Activated CD8-positive, alpha-beta memory T cell treated with anti-CD3 and anti-CD28 coated beads for 36 hours (primary cell): ENCODE measurements at regions not wholly inside any gene's neighbourhood (a gene's known extent, or its start where the extent isn't known, plus 50 kb on each side); places are given as distances from the start of the nearest gene placed in this dataset.

ENCODE experiments used
- CTCF ChIA-PET: fragments of 350-600 bp; sonication (Branson Sonifier 250); formaldehyde crosslinking; loops from one replicate; lab custom pipeline; 2021; ENCODE audit warnings: antibody characterized with exemption; lab: Charles Lee
- POLR2A ChIA-PET: fragments of 350-600 bp; sonication (Branson Sonifier 250); formaldehyde crosslinking; loops from one replicate; lab custom pipeline; 2021; ENCODE audit warnings: antibody characterized with exemption; lab: Charles Lee

GRCh38 chr11:45597097-45597496, 68.3 kb downstream of the CHST1 start:
- ChIA-PET CTCF (interaction anchor here (1.3 kb wide), 1 partner anchor 10 kb away, joined by 3 read pairs; no protein-coding TSS in a partner anchor), POLR2A (no interaction called here)

- ChIA-PET CTCF (interaction anchor here (1.3 kb wide), 1 partner anchor 11 kb away, joined by 3 read pairs; no protein-coding TSS in a partner anchor), POLR2A (no interaction called here)
These were observed 68.9 kb downstream of the CHST1 start for GRCh38 chr11:45596571-45596970.

- ChIA-PET CTCF (no interaction called here), POLR2A (no interaction called here)
These were observed 71.4 kb downstream of the CHST1 start for GRCh38 chr11:45593992-45594391.

DNA sequence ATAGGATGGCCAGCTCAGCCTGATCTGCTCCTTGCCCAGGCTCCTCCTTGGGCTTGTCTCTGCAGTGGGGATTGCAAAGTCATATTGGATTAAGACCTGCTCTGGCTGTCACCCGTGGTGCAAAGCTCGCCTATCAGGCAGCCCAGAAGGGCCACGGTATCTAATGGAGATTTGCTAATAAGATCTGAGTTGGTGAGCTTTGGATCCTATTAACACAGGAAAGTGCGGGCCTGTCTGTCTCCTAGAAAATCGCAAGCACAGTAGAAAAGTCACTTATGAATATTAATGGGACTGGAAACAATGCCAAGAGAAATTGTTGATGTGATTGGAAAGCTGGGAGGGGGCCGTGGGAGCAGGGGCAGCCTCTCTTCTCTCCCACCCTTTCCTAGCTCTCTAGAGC, 72.8 kb downstream of the CHST1 start:
- CTCF ChIA-PET: no interaction called here
- POLR2A ChIA-PET: no interaction called here

DNA sequence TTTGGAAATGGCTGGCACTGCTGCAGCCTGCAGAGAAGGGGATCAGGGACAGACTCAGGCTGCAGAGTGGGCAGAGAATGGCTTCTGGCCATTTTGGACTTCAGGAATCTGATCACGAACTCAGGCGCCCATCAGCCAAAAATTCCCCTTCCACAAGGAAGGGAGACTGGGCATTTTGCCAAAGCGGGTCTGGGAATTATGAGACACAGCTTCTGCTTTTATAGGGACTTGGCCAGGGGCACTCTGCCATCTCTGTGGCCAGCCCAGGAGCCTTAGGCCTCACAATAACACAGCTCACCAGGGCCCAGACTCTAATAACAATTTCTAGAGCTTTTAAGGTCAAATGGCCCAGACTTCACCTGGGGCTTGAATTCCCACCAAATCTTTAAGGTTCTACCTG, 74.7 kb downstream of the CHST1 start:
- ChIA-PET CTCF (interaction anchor here (1.4 kb wide), 1 partner anchor 40 kb away, joined by 3 read pairs; no protein-coding TSS in a partner anchor), POLR2A (no interaction called here)

DNA sequence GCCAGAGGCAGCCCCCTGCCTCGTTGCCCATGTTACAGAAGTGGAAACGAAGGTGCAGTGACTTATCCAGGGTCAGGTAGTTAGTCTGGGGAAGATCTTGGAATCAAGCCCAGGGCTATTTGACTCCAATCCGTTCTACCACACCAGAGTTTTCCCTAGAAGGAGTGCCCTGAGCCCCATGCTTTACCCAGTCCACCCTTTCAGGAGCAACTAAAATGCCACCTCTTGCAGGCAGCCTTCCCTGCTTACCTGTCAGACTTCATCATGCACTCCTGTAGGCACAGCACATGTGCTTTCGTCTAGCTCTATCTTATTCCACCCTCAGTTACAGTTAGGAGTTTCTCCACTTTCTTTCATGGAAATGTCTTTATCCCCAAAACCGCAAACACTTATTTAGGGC, 80.2 kb downstream of the CHST1 start:
- ChIA-PET POLR2A (no interaction called here), CTCF (no interaction called here)

GRCh38 chr11:45583981-45584566, 81.3 kb downstream of the CHST1 start:
- CTCF ChIA-PET: no interaction called here
- POLR2A ChIA-PET: no interaction called here

DNA sequence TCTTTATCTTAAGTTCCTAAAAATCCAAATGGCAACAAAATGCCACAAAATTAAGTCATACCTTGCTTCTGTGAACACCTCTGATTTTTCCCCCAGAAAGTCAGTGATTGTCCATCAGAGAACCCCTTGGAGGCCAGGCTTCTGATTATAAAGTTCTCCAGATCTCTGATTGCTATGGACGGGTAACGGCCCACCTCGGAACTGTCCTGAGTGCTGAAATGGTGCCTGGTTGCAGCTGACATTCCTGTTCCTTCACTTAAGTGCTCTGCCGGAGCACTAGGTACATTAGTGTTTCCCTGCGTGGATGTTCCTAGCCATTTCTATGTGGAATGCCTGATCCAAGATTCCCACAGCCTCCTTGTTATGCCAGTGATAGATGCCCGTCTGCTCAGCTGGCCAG, 85.0 kb downstream of the CHST1 start:
- CTCF ChIA-PET: no interaction called here
- POLR2A ChIA-PET: no interaction called here

- POLR2A ChIA-PET: no interaction called here
- CTCF ChIA-PET: no interaction called here
These were observed 87.1 kb downstream of the CHST1 start for GRCh38 chr11:45578316-45578715.

- POLR2A ChIA-PET: no interaction called here
These were observed 87.7 kb downstream of the CHST1 start for GRCh38 chr11:45577752-45578151.

DNA sequence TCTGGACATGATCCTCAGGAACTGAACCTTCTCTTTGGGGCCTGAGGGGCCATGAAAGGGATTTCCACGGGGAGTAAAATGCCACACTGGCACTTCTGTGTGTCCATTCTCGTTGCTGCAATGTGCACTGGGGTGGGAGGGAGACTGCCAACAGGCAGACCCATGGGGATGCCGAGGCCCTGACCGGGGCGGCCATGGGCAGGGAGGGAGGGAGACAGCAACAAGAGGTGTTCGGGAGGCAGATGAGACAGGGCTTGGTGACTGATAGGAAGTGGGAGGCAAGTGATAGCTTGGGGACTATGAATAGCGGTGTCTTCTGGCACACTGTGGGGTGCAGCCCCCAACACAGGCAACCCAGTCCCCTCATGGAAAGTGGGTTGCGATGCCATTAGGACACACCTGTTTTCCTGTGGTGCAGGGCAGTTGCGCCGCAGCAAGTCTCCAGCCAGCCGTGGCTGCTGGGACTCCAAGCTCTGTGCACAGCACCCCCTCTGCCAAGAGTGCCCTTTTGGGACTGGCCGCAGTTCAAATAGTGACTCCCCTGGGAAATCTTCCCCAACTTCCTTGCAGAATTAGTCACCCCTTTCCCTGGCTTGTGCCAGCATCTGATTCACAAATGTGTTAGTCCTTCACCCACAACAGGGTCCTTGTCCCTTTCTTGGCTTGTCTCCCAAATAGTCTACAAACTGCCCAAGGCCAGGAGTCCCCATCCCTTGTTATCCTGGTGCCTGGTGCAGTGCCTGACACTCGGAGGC, 88.8 kb downstream of the CHST1 start:
- POLR2A ChIA-PET: no interaction called here
- CTCF ChIA-PET: no interaction called here

More at GRCh38 chr11:45577752-45578151, 87.7 kb downstream of the CHST1 start:
- CTCF ChIA-PET: no interaction called here

DNA sequence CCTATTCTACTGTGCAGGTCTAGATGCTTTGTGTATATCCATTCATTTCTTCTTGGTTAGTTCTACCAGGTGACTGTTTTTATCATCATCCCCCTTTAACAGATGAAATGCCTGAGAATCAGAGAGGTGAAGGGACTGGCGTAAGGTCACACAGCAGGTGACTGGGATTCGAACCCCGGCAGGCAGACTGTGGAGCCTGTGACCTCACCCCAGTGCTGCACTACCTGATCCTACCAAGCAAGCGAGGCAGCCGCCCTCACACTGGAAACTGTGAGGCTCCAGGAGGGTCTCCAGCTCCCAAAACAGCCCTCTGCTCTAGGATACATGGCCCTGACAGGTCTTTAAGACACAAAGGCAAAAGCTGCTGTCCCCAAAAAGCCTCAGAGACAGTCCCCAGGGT, 91.7 kb downstream of the CHST1 start:
- POLR2A ChIA-PET: no interaction called here
- CTCF ChIA-PET: no interaction called here

DNA sequence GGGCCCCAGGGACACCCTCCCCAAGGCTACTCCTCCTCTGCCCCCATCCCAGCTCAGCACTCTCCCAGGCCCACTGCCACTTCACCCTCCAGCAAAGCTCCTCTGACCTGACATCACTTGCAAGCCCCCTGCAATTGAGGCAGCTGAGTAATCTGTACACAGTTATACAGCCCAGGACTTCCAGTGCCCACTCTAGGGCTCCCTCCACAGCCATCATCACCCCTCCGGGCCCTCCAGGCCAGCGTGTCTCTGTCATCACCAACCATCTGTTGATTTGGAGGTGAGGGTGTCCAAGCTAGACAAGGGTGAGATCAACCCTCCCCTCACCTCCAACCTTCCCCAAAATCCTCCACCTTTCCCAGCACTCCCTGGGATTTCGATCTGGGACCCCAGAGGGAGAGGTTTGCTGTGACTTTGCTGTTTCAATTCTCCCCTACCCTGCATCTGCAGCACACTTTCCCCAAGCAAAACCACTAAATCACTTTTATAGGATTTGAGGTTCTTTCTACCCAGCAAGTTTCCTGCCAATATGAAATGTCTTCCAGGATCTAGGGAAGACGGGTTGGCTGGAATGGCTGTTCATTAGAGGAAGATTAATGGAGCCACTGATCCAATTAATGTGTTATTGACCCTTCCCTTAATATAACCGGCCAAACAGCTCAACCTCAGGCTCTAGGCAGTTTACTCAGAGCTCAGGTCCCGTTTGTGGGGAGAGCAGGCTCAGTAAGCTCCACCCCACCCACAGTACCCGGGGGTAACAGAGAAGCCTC, 92.9 kb downstream of the CHST1 start:
- CTCF ChIA-PET: no interaction called here

GRCh38 chr11:45569776-45570175, 95.6 kb downstream of the CHST1 start:
- POLR2A ChIA-PET: no interaction called here
- CTCF ChIA-PET: no interaction called here

More for the DNA sequence above, 92.9 kb downstream of the CHST1 start:
- POLR2A ChIA-PET: no interaction called here

GRCh38 chr11:45568049-45568448, 97.4 kb downstream of the CHST1 start:
- POLR2A ChIA-PET: no interaction called here
- CTCF ChIA-PET: no interaction called here

DNA sequence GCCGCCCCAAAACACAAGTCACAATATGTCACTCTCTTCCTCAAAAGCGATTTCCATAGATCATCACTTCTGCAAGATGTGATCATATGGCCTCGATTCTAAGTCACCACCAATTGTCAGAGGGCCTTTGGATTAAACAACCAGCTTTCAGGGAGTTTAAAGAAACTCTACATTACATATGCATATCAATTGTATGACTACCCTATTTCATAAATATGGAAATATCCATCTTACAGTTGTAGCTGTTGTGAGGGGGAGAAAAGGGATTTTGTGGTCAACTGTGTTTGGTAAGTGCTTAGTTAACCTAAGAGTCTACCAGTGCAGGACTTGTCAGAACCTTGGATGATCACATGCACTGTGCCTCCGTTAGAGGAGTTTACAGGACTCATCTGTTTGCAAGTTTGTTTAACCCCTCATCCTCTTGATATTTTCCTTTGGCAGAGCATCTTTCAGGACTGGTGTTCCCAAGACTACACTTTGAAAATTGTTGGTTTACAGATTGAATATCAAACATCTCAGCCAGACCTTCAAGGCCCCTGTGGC, 99.9 kb downstream of the CHST1 start:
- ChIA-PET POLR2A (no interaction called here), CTCF (interaction anchor here (1.8 kb wide), 1 partner anchor 206 kb away, joined by 5 read pairs; no protein-coding TSS in a partner anchor)

DNA sequence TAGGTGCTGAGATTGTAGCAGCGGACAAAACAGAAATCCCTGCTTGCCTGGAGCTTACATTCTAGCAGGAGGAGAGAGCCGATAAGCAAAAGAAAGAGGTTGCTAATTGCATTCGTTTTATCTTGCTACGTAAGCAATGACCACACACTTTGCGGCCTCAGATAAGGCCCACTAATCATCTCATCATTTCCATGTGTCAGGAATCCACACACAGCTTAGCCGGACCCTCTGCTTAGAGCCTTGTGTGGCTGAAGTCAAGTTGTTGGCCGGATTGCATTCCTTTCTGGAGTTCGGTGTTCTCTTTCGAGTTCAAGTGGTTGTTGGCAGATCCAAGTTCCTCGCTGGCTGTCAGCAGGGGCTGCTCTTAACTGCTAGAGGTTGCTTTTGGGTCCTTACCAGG, 101.6 kb downstream of the CHST1 start:
- ChIA-PET POLR2A (no interaction called here), CTCF (interaction anchor here (1.8 kb wide), 1 partner anchor 208 kb away, joined by 5 read pairs; no protein-coding TSS in a partner anchor)

GRCh38 chr11:45563171-45563570, 102.3 kb downstream of the CHST1 start:
- CTCF ChIA-PET: no interaction called here
- POLR2A ChIA-PET: no interaction called here

DNA sequence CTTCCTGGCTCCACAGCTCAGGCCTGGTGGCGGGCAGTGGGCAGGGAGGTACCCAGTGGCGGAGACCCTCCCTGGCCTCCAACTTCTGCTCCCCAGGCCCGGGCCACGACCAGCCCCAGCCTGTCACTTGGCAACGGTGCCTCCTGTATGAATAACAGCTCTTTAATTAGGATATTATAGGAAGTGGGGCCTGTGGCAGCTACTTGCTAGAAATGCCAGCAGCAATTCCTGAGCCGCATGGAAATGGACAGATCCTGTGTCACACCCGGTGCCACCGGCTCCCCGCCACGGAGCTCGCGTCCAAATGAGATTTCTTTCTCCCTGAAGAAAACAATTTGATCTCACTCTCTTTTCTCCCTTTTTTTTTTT, 104.5 kb downstream of the CHST1 start:
- ChIA-PET CTCF (interaction anchor here (0.6 kb wide), 1 partner anchor 1003 kb away, joined by 4 read pairs; no protein-coding TSS in a partner anchor), POLR2A (no interaction called here)
